HG03520 (cell line): ENCODE measurements at regions not wholly inside any gene's neighbourhood (a gene's known extent, or its start where the extent isn't known, plus 50 kb on each side); places are given as distances from the start of the nearest gene placed in this dataset.

Source experiments
- ATAC-seq: cut with Tn5 transposase; IDR thresholded peaks from one replicate; pipeline ENCODE4 v1.9.1; 2021; ENCODE audit warnings: mild to moderate bottlenecking, moderate library complexity; ENCODE audit not compliant: unreplicated experiment

DNA sequence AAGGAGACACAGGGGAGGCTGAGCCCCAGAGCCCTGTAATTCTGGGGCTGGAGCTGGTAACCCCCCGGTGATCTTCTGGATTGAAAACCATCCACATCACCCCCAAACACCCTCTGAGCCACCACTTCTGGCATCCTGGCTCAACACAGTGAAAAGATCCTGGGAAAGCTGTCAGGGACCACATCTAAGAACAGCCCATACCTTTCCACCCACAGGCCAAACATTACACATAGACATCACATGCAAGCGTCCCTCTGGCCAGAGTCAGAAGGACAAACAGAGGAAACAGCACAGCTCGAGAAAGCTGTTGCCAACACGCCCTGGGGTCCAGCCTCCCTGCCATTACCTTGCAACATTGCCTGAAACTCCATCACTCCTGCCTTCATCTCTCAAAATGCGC, 469.5 kb downstream of the SOX6 start:
- no peak for ATAC-seq

- no peak for ATAC-seq
These were observed 467.6 kb downstream of the SOX6 start for GRCh38 chr11:15888556-15889345.

DNA sequence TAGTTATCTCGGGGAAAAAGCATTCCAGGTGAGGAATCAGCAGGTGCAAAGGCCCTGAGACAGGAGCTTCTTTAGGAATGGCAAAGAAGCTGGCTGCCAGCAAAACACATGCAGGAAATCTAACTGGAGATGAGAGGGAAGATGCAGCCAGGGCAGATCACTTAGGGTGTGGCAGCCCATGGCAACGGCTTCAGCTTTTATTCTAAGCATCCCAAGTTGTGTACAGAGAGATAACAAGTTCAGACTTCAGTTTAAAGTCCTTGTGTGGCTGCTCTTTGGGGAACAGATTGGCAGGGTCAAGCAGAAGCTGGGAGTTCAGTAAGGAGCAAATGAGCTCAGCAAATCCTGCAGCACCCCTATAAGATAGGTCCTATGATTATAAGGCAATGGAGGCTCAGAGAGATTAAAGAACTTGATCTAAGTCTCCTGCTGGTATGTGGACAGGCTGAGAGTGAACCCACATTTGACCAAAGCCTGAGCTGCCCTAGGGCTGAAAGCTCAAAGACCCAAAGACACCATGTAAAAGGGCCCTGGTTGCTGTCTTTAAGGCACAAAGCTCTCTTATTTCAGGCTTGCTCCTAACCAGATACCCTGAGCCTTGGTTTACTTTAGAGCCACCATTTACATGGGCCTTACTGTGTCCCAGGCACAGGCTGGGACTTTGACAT, 466.8 kb downstream of the SOX6 start:
- no peak for ATAC-seq

GRCh38 chr11:15890031-15890713, 466.2 kb downstream of the SOX6 start:
- ATAC-seq, result no peak

- no peak for ATAC-seq
These were observed 463.3 kb downstream of the SOX6 start for GRCh38 chr11:15893080-15893492.

- no peak for ATAC-seq
These were observed 460.3 kb downstream of the SOX6 start for GRCh38 chr11:15896026-15896425.

GRCh38 chr11:15896530-15896929, 459.8 kb downstream of the SOX6 start:
- ATAC-seq, result no peak

GRCh38 chr11:15897211-15897960, 459.0 kb downstream of the SOX6 start:
- ATAC-seq, result no peak

DNA sequence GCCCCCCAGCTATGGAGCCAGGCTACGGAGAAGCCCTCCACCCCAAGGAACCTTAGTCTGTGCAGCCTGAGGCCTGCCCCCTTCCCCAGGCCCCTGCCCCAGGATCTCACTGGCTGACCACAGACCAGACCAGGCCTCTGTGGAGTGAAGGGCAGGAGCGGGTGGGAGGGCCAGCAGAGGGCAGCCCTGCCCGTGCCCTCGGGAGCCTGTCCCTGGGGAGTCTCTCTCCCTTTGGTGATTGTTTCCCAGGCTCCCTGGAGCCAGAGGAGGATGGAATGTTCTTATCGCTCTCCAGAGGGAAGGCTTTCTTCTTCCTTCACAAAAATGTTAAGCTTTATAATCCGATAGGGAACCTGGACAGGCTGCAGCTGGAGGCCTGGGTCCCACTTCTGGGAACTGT, 455.3 kb downstream of the SOX6 start:
- no peak for ATAC-seq

- no peak for ATAC-seq
These were observed 454.6 kb downstream of the SOX6 start for GRCh38 chr11:15901790-15902189.

GRCh38 chr11:15903246-15903645, 453.1 kb downstream of the SOX6 start:
- ATAC-seq, result no peak

- no peak for ATAC-seq
These were observed 450.8 kb downstream of the SOX6 start for GRCh38 chr11:15905366-15906104.

GRCh38 chr11:15906481-15907035, 449.8 kb downstream of the SOX6 start:
- ATAC-seq, result no peak

DNA sequence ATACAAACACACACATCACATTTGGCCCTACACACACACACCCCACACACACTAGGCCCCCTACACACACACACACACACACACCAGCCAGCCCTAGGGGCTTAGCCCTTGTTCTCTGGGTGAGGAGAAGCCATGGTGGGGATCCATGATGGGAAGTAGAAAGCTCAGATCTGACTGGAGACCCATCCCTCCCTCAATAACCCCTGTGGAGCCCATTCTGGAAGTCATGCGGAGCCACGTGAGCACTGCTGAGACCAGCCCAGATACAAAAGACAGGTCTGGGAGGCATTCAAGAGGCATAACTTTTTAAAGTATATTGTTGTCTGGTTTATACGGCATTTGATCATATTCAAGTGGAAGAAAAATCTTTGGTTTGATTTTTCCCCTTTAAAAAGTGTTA, 448.5 kb downstream of the SOX6 start:
- no peak for ATAC-seq

DNA sequence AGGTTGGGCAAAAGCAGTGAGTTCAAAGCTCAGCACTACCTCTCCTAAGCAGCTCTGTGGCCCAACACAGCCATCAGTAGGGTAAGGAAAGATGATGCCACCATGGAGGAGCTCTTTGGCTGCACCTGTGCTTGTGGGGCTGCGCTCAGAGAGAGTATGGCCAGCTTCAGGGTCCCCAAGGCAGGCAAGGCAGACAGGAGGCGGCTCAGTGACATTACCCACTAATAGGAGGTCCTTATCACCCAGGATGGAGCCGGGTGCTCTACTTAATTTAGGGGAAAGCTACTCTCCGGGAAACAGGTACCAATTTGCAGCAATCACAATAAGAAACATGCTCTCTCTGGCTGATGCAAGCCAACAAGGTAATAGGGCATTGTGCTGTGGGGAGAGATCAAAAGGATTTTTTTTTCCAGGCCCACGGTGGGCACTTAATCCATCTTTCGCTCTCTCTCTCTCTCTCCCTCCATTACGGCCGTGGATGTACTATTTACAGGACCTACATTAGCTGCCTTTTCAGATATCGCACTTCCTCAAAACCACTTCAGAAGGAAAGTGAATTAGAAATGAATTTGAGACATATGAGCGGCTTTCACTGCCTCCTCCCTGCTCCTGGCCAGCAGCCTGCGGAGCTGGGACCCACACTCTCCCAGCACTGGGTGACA, 446.3 kb downstream of the SOX6 start:
- no peak for ATAC-seq

DNA sequence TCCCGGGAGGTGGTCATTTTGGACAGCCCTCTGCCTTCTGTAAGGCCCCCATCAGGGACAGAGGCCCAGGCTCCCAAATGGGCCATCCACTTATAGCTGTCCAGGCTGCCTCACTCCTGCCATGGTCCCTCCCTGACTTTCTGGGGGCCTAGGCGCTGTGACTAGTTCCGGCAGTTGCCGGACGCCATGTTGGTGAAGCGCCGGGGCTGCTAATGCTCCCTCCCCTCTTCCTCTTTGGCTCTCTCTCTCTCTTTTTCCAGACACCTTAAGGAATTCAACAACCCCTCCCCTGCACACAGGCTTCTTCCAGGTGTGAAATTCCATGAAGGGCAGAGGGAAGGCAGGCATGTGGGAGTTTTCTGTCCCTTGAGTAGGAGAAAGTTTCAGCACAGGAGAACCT, 445.6 kb downstream of the SOX6 start:
- no peak for ATAC-seq

- no peak for ATAC-seq
These were observed 444.8 kb downstream of the SOX6 start for GRCh38 chr11:15911377-15912044.

GRCh38 chr11:15912291-15912690, 444.1 kb downstream of the SOX6 start:
- no peak for ATAC-seq

DNA sequence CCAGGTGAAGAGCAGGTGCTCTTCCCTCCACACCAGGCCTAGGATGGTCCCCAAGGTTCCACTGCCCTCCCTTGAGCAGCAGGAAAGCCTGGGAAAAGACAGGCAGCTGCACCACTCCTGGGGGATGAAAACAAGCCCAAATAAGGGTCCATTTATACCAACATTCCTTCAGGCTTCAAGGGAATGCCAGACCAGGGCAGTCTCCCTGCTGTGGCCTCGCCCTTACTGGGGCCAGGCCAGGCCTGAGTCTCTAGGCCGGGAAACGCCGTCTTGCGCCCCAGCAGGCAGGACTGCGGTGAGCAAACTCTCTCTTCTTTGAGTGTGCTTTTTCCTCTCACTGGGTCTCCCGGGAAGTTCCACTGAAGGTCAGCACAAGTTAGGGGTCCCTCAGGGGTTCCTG, 443.5 kb downstream of the SOX6 start:
- no peak for ATAC-seq
